SK-N-SH (cell line): ENCODE measurements at regions not wholly inside any gene's neighbourhood (a gene's known extent, or its start where the extent isn't known, plus 50 kb on each side); places are given as distances from the start of the nearest gene placed in this dataset.

Experiments used
- CTCF ChIP-seq: fragments of 200-600 bp; sonication (generic); IDR thresholded peaks from 2 replicates; pipeline ENCODE4 v1.6.1; 2017; ENCODE audit warnings: antibody characterized with exemption, mild to moderate bottlenecking, moderate library complexity
- ELF1 ChIP-seq: IDR thresholded peaks from 2 replicates; pipeline ENCODE4 v1.4.0; 2012
- EP300 ChIP-seq, 2 experiments: IDR thresholded peaks; 2 replicates each; pipeline versions ENCODE4 v1.4.0 to v1.6.1; 2012; ENCODE audit warnings: borderline replicate concordance in 1 of 2, low read depth in 1 of 2, low read length in 1 of 2
- GABPA ChIP-seq: IDR thresholded peaks from 2 replicates; pipeline ENCODE4 v1.4.0; 2012; ENCODE audit warnings: low read depth, mild to moderate bottlenecking
- GATA2 ChIP-seq: sonication (generic); formaldehyde crosslinking; IDR thresholded peaks from 2 replicates; pipeline ENCODE4 v1.5.0; 2020; ENCODE audit warnings: mild to moderate bottlenecking, missing genetic modification reagents
- IRF3 ChIP-seq: fragments of 150-350 bp; IDR thresholded peaks from 2 replicates; pipeline ENCODE4 v1.6.1; 2016; ENCODE audit warnings: mild to moderate bottlenecking, low read depth, low read length
- JUND ChIP-seq: IDR thresholded peaks from 2 replicates; pipeline ENCODE4 v1.4.0; 2012
- MAX ChIP-seq: IDR thresholded peaks from 2 replicates; pipeline ENCODE4 v1.4.0; 2012; ENCODE audit warnings: low read depth
- POLR2AphosphoS5 ChIP-seq: IDR thresholded peaks from 2 replicates; pipeline ENCODE4 v1.6.1; 2012; ENCODE audit warnings: low read depth, low read length
- RAD21 ChIP-seq: IDR thresholded peaks from 2 replicates; pipeline ENCODE4 v1.6.1; 2012; ENCODE audit warnings: mild to moderate bottlenecking, low read length
- RXRA ChIP-seq: IDR thresholded peaks from 2 replicates; pipeline ENCODE4 v1.4.0; 2012; ENCODE audit warnings: low read depth, mild to moderate bottlenecking, borderline replicate concordance
- SIN3A ChIP-seq: IDR thresholded peaks from 2 replicates; pipeline ENCODE4 v1.6.1; 2012; ENCODE audit warnings: low read depth, mild to moderate bottlenecking, low read length, moderate library complexity, borderline replicate concordance
- USF1 ChIP-seq: IDR thresholded peaks from 2 replicates; pipeline ENCODE4 v1.4.0; 2012; ENCODE audit warnings: low read depth, borderline replicate concordance
- ZBTB33 ChIP-seq: IDR thresholded peaks from 2 replicates; pipeline ENCODE4 v1.4.0; 2012; ENCODE audit warnings: low read depth, borderline replicate concordance

GRCh38 chr1:55634516-55634915, 419.4 kb upstream of the USP24 start:
- no peak for TF ChIP-seq CTCF
- no peak for TF ChIP-seq RXRA
- no peak for TF ChIP-seq IRF3
- no peak for TF ChIP-seq RAD21
- no peak for TF ChIP-seq POLR2AphosphoS5
- no peak for TF ChIP-seq GATA2 (CRISPR knock-in tag)
- TF ChIP-seq MAX: no peak
- no peak for TF ChIP-seq GABPA
- no peak for TF ChIP-seq ZBTB33
- TF ChIP-seq EP300 (IDR thresholded peaks at IDR 0.05; ENCODE audit: borderline replicate concordance in 1 of 2, low read depth in 1 of 2, low read length in 1 of 2): no peak
- TF ChIP-seq USF1: no peak
- no peak for TF ChIP-seq ELF1
- no peak for TF ChIP-seq JUND
- TF ChIP-seq SIN3A: no peak
